HepG2 (cell line): ENCODE measurements at regions not wholly inside any gene's neighbourhood (a gene's known extent, or its start where the extent isn't known, plus 50 kb on each side); places are given as distances from the start of the nearest gene placed in this dataset.

Experiments used
- ATAC-seq: fragments of 200-7000 bp; cut with Tn5 transposase; 3 replicates; pipeline ENCODE4 v1.9.1; 2020; ENCODE audit warnings: mild to moderate bottlenecking, moderate library complexity
- BruUV-seq: library from RNA; stranded (reverse); fragments of 400-500 nt; replicated peaks from 2 replicates; lab custom pipeline; 2021; lab: Mats Ljungman, UMichigan
- CTCF ChIA-PET: fragments of 300-600 bp; formaldehyde crosslinking; extraction: SDS; loops from one replicate; lab custom pipeline; 2021; ENCODE audit warnings: low total read pairs, inconsistent platforms, low intra/inter-chr PET ratio; lab: Yijun Ruan, JAX
- POLR2A ChIA-PET: fragments of 350-600 bp; sonication (Branson Sonifier 250); formaldehyde crosslinking; loops from one replicate; lab custom pipeline; 2020; ENCODE audit warnings: antibody characterized with exemption, inconsistent platforms; lab: Yijun Ruan, JAX
- DNase-seq: peaks from one replicate; pipeline ENCODE4 v3.0.0-alpha.2; 2015; ENCODE audit warnings: low spot score
- FAIRE-seq: peaks from 3 replicates; lab custom pipeline; 2011; peaks lifted over from hg19 to GRCh38; lab: Jason Lieb, UNC
- H2AFZ ChIP-seq: one replicate; pipeline ENCODE4 v1.6.1; 2011; ENCODE audit warnings: low read length, inconsistent platforms
- H3K27ac ChIP-seq: fragments of 300-600 bp; 3 replicates; pipeline ENCODE4 v1.8.0; 2011; ENCODE audit warnings: mixed run types, mild to moderate bottlenecking, mixed read lengths, low read length, inconsistent platforms; ENCODE audit not compliant: insufficient read depth; ENCODE audit errors: extremely low read length
- H3K27me3 ChIP-seq, 2 experiments: fragments of 200-600 bp in 1 of 2; 2 replicates in 1 of 2; 3 replicates in 1 of 2; pipeline versions ENCODE4 v1.6.0 to v1.8.0; 2011; ENCODE audit warnings: low read length in 2 of 2, mild to moderate bottlenecking in 2 of 2, moderate library complexity in 2 of 2, inconsistent platforms in 1 of 2; ENCODE audit not compliant: insufficient read depth in 2 of 2, control insufficient read depth in 1 of 2
- H3K36me3 ChIP-seq, 2 experiments: fragments of 200-600 bp in 1 of 2; replicated peaks in 1 of 2; 2 replicates in 1 of 2; 3 replicates in 1 of 2; pipeline versions ENCODE4 v1.5.1 to v1.8.0; 2011; ENCODE audit warnings: low read length in 2 of 2, inconsistent platforms in 1 of 2; ENCODE audit not compliant: insufficient read depth in 2 of 2, control insufficient read depth in 1 of 2
- H3K4me1 ChIP-seq: 2 replicates; pipeline ENCODE4 v1.5.1; 2012; ENCODE audit warnings: low read length, inconsistent platforms; ENCODE audit not compliant: insufficient read depth
- H3K4me2 ChIP-seq: 2 replicates; pipeline ENCODE4 v1.6.0; 2011; ENCODE audit warnings: low read depth, low read length, inconsistent platforms
- H3K4me3 ChIP-seq, 3 experiments: fragments of 200-600 bp in 1 of 3; sonication (generic), shearing (Covaris generic) in 1 of 3; replicated peaks in 1 of 3; 2 replicates each; pipeline ENCODE4 v1.5.1; 2011 to 2016; ENCODE audit warnings: low read length in 3 of 3, inconsistent platforms in 2 of 3, low read depth in 2 of 3, mild to moderate bottlenecking in 2 of 3, control low read depth in 1 of 3, mixed read lengths in 1 of 3; ENCODE audit not compliant: insufficient read depth in 1 of 3
- H3K79me2 ChIP-seq: one replicate; pipeline ENCODE4 v1.6.1; 2011; ENCODE audit warnings: low read length, inconsistent platforms; ENCODE audit not compliant: insufficient read depth
- H3K9ac ChIP-seq: 2 replicates; pipeline ENCODE4 v1.6.0; 2011; ENCODE audit warnings: mild to moderate bottlenecking, low read depth, low read length, inconsistent platforms; ENCODE audit not compliant: insufficient read depth
- H3K9me3 ChIP-seq: 2 replicates; pipeline ENCODE4 v1.5.1; 2012; ENCODE audit warnings: mild to moderate bottlenecking, low read length
- H4K20me1 ChIP-seq: 2 replicates; pipeline ENCODE4 v1.6.0; 2011; ENCODE audit warnings: inconsistent platforms, mild to moderate bottlenecking, low read length, moderate library complexity; ENCODE audit not compliant: insufficient read depth
- AGO1 ChIP-seq: fragments of 200-400 bp; formaldehyde crosslinking; IDR thresholded peaks from 2 replicates; pipeline ENCODE4 v1.6.1; 2017; ENCODE audit warnings: mild to moderate bottlenecking, low read depth, low read length, moderate library complexity; ENCODE audit not compliant: poor library complexity, severe bottlenecking
- MBD4 ChIP-seq: IDR thresholded peaks from 2 replicates; pipeline ENCODE4 v1.6.1; 2012; ENCODE audit warnings: low read length, inconsistent platforms, borderline replicate concordance
- SRF ChIP-seq: IDR thresholded peaks from 2 replicates; pipeline ENCODE4 v1.6.1; 2011; ENCODE audit warnings: mild to moderate bottlenecking, low read depth, low read length, moderate library complexity
- ZNF775 ChIP-seq: sonication (generic); formaldehyde crosslinking; IDR thresholded peaks from 2 replicates; pipeline ENCODE4 v1.4.0; 2020; ENCODE audit warnings: missing genetic modification reagents, mild to moderate bottlenecking, moderate library complexity, borderline replicate concordance
- WGBS: methylation state at CpG from one replicate; pipeline ENCODE4 v1.1.6; 2017; ENCODE audit warnings: low lambda C conversion rate; 5-methylcytosine and 5-hydroxymethylcytosine counted together
- in situ Hi-C: cut with HindIII; loops from 2 replicates; pipeline ENCODE4 v1.10.0; 2017; ENCODE audit warnings: low pct_unique_long_range_greater_than_20kb; ENCODE audit not compliant: extremely low pct_ligation_motif_present
- intact Hi-C: fragments of 100-400 bp; cut with micrococcal nuclease; formaldehyde crosslinking; loops from one replicate; pipeline ENCODE4 v1.10.0; 2022; ENCODE audit not compliant: unreplicated experiment
- TF ChIP-seq, protein P1 (sequence below): IDR thresholded peaks from 2 replicates; pipeline ENCODE4 v1.6.1; 2016; ENCODE audit warnings: mild to moderate bottlenecking
- TF ChIP-seq, protein P2 (sequence below): sonication (generic); formaldehyde crosslinking; IDR thresholded peaks from 2 replicates; pipeline ENCODE4 v1.4.0; 2020; ENCODE audit warnings: missing genetic modification reagents
- TF ChIP-seq, protein P3 (sequence below): fragments of 450-650 bp; IDR thresholded peaks from 2 replicates; pipeline ENCODE4 v1.6.1; 2017; ENCODE audit warnings: mild to moderate bottlenecking

DNA sequence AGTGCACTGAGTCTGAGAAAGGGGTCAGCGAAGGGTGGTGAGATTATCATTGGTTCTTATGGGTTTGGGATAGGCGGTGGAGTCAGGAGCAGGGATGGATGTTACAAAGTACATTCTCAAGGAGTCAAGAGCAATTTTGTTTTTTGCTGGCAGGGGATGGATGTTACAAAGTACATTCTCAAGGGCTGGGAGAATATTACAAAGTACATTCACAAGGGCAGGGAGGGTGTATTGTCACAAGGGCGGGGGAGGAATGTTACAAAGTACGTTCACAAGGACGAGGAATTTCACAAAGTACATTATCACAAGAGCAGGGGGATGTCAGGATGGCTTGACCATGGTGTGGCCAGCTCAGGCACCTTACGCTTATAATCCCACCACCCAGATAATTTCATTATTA is 59.3 kb upstream of the FAM89A start:
- CTCF ChIA-PET: no interaction called here
- Histone ChIP-seq H4K20me1 (no peaks in the 10 kb centered on the region; the same call in 1 of the 2 replicates), H3K9ac (no peak overlapping the region), H3K27me3 (peaks cover 0 to 4% of the 10 kb centered on the region in 2 experiments; a peak in 1 of 5 replicates), H3K79me2 (no peaks in the 10 kb centered on the region), H3K36me3 (no peaks in the 10 kb centered on the region), H3K4me3 (no peak overlapping the region), H3K9me3 (peaks cover 5% of the 10 kb centered on the region; the same call in 1 of the 2 replicates), H3K4me2 (no peak overlapping the region), H3K27ac (no peak overlapping the region), H3K4me1 (no peaks in the 10 kb centered on the region), H2AFZ (no peak overlapping the region)
- ATAC-seq: no peak
- no peak for DNase-seq
- in situ Hi-C loops (loop anchor here (10.0 kb wide), 1 partner anchor 115 kb away; no protein-coding TSS in a partner anchor), intact Hi-C loops (no loop called here)
- 27% methylated on average over 6 of the region's 6 CpGs for WGBS
- no peak for FAIRE-seq
- no TSS peak for BruUV-seq
- POLR2A ChIA-PET: no interaction called here
- TF ChIP-seq, protein P1, sequence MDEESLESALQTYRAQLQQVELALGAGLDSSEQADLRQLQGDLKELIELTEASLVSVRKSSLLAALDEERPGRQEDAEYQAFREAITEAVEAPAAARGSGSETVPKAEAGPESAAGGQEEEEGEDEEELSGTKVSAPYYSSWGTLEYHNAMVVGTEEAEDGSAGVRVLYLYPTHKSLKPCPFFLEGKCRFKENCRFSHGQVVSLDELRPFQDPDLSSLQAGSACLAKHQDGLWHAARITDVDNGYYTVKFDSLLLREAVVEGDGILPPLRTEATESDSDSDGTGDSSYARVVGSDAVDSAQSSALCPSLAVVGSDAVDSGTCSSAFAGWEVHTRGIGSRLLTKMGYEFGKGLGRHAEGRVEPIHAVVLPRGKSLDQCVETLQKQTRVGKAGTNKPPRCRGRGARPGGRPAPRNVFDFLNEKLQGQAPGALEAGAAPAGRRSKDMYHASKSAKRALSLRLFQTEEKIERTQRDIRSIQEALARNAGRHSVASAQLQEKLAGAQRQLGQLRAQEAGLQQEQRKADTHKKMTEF (CRISPR knock-in tag): no peak
- TF ChIP-seq AGO1 (no peak), SRF (no peak), MBD4 (no peak), ZNF775 (CRISPR knock-in tag) (no peak)
- TF ChIP-seq, protein P2, sequence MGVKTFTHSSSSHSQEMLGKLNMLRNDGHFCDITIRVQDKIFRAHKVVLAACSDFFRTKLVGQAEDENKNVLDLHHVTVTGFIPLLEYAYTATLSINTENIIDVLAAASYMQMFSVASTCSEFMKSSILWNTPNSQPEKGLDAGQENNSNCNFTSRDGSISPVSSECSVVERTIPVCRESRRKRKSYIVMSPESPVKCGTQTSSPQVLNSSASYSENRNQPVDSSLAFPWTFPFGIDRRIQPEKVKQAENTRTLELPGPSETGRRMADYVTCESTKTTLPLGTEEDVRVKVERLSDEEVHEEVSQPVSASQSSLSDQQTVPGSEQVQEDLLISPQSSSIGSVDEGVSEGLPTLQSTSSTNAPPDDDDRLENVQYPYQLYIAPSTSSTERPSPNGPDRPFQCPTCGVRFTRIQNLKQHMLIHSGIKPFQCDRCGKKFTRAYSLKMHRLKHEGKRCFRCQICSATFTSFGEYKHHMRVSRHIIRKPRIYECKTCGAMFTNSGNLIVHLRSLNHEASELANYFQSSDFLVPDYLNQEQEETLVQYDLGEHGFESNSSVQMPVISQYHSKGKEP (CRISPR knock-in tag): no peak
- TF ChIP-seq, protein P3, sequence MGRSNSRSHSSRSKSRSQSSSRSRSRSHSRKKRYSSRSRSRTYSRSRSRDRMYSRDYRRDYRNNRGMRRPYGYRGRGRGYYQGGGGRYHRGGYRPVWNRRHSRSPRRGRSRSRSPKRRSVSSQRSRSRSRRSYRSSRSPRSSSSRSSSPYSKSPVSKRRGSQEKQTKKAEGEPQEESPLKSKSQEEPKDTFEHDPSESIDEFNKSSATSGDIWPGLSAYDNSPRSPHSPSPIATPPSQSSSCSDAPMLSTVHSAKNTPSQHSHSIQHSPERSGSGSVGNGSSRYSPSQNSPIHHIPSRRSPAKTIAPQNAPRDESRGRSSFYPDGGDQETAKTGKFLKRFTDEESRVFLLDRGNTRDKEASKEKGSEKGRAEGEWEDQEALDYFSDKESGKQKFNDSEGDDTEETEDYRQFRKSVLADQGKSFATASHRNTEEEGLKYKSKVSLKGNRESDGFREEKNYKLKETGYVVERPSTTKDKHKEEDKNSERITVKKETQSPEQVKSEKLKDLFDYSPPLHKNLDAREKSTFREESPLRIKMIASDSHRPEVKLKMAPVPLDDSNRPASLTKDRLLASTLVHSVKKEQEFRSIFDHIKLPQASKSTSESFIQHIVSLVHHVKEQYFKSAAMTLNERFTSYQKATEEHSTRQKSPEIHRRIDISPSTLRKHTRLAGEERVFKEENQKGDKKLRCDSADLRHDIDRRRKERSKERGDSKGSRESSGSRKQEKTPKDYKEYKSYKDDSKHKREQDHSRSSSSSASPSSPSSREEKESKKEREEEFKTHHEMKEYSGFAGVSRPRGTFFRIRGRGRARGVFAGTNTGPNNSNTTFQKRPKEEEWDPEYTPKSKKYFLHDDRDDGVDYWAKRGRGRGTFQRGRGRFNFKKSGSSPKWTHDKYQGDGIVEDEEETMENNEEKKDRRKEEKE: no peak
